Erythroblast (primary cell): ENCODE measurements at regions not wholly inside any gene's neighbourhood (a gene's known extent, or its start where the extent isn't known, plus 50 kb on each side); places are given as distances from the start of the nearest gene placed in this dataset.

Experiments used
- GATA1 ChIP-seq: IDR thresholded peaks from 2 replicates; pipeline ENCODE4 v1.6.1; 2011; ENCODE audit warnings: low read depth, mild to moderate bottlenecking, control low read depth, low read length, moderate library complexity
- POLR2A ChIP-seq: IDR thresholded peaks from 2 replicates; pipeline ENCODE4 v1.6.1; 2011; ENCODE audit warnings: mild to moderate bottlenecking, low read length

- TF ChIP-seq POLR2A (no peak), GATA1 (no peak)
These were observed 229.0 kb upstream of the NLRP1 start for GRCh38 chr17:5813357-5813756.
